Stimulated activated naive B cell treated with anti-CD40 and anti-IgM and Interleukin-4, amounts not matched to agents 10 μg/mL and 1 μg/mL and 100 μg/mL, for 72 hours (primary cell): ENCODE measurements at regions not wholly inside any gene's neighbourhood (a gene's known extent, or its start where the extent isn't known, plus 50 kb on each side); places are given as distances from the start of the nearest gene placed in this dataset.

Source experiments
- ATAC-seq, 2 donors: fragments of 150-1000 bp; cut with Tn5 transposase; replicated peaks; 2 replicates each; pipeline ENCODE4 v1.10.0; 2021; ENCODE audit warnings: moderate library complexity in 1 of 2
- DNase-seq: peaks from one replicate; pipeline ENCODE4 v3.0.0; 2021
- H3K27ac Mint-ChIP-seq: one replicate; pipeline ENCODE4 v1.8.0; 2022; ENCODE audit warnings: mild to moderate bottlenecking, mixed read lengths
- H3K27me3 Mint-ChIP-seq, 2 donors: one replicate each; pipeline ENCODE4 v1.8.0; 2022; ENCODE audit warnings: mixed read lengths in 2 of 2
- H3K36me3 Mint-ChIP-seq, 2 donors: one replicate each; pipeline ENCODE4 v1.8.0; 2022; ENCODE audit warnings: mixed read lengths in 2 of 2, mild to moderate bottlenecking in 1 of 2
- H3K4me1 Mint-ChIP-seq, 2 donors: one replicate each; pipeline ENCODE4 v1.8.0; 2022; ENCODE audit warnings: mixed read lengths in 2 of 2, mild to moderate bottlenecking in 1 of 2
- H3K4me3 Mint-ChIP-seq, 2 donors: one replicate each; pipeline ENCODE4 v1.8.0; 2022; ENCODE audit warnings: mild to moderate bottlenecking in 2 of 2, mixed read lengths in 2 of 2, moderate library complexity in 1 of 2
- H3K9me3 Mint-ChIP-seq, 2 donors: one replicate each; pipeline ENCODE4 v1.8.0; 2022; ENCODE audit warnings: mixed read lengths in 2 of 2, mild to moderate bottlenecking in 1 of 2

DNA sequence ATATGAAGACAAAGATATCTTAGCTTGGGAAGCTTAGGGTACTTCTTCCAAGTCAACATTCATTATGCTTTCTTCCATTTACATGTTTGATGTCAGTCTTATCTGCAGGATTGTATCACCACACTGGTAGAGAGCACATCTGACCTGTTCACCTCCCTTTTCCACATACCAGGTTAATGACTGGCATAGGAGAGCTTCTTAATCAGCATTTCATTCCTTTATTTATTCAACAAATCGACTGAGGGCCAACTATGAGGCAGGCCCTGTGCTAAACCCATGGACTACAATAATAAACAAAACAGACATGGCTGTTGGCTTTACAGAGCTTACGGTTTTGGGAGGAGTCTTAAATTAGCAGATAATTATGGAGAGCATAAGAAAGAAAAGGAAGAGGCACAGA, 378.1 kb upstream of the CDH11 start:
- no peak overlapping the region for H3K4me3 Mint-ChIP-seq

DNA sequence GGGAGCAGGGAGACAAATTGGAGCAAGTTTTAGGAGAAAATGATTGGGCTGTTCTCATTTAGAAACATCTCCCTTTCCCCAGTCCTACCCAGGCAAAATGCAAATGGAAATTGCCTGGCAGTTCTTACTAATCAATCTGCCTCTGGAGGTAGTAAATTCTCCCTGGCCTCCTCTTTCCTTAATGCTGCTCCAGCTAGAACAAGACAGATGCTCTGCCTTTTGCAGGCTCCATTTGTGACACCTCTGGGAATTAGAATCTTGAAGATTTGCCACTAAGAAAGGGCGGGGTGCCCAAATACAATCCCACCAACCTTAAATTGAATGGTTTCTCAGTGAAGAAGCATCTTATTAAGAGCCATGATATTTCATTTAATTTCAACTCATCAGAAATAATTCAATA, 377.7 kb upstream of the CDH11 start:
- Mint-ChIP-seq H3K4me1 (no peaks in the 10 kb centered on the region), H3K27ac (no peak overlapping the region)

More for the DNA sequence above, 378.1 kb upstream of the CDH11 start:
- peaks cover 0 to 2% of the 10 kb centered on the region in 2 donors for H3K9me3 Mint-ChIP-seq
- DNase-seq (no peak), ATAC-seq (no peak)
- no peaks in the 10 kb centered on the region for H3K36me3 Mint-ChIP-seq
- H3K4me1 Mint-ChIP-seq = no peaks in the 10 kb centered on the region
- no peak overlapping the region for H3K27ac Mint-ChIP-seq
- H3K27me3 Mint-ChIP-seq = no peaks in the 10 kb centered on the region

DNA sequence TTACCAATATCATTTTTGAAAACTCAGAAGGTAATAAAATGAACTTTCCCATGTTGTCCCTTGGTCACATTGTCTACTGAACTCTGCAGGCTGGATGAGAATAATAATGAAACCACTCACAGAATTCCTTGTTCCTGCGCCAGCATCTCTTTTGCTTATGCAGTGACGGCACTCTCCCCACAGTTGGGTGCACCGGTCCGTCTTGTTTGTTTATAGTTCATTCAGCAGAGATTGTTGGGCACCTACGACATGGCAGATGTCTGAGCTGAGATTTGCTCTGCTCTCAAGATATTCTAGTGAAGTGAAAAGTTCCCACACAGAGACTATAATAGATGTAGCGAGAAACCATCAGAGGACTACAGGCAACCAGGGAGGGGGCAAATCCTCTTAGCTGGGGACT, 375.7 kb upstream of the CDH11 start:
- H3K36me3 Mint-ChIP-seq = no peaks in the 10 kb centered on the region
- DNase-seq = no peak
- H3K27me3 Mint-ChIP-seq = no peaks in the 10 kb centered on the region

More for the DNA sequence above, 377.7 kb upstream of the CDH11 start:
- Mint-ChIP-seq H3K4me3 (no peak overlapping the region), H3K36me3 (no peaks in the 10 kb centered on the region), H3K9me3 (peaks cover 0 to 2% of the 10 kb centered on the region in 2 donors), H3K27me3 (no peaks in the 10 kb centered on the region)
- DNase-seq (no peak), ATAC-seq (no peak)

DNA sequence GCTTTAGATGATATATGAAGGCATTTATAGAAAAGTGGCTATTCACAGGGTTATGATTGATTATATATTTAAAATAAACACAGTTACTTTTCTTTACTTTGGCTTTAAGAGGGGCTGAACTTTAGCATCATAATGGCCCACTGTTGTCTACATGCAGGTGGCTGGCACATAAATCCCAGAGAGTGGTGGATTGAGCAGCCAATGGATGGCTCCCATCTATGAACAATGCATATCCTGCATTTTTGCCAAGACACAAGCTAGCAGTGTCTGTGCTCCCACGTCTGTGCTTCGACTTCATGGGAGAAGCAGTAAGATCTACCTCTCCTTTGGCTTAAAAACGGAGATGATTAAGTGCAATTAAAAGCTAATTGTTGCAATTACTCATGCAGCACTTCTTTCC, 373.2 kb upstream of the CDH11 start:
- H3K27me3 Mint-ChIP-seq = no peaks in the 10 kb centered on the region
- H3K4me1 Mint-ChIP-seq = no peaks in the 10 kb centered on the region
- H3K27ac Mint-ChIP-seq = no peak overlapping the region
- DNase-seq (no peak), ATAC-seq (no peak)
- H3K9me3 Mint-ChIP-seq = peaks cover 0 to 3% of the 10 kb centered on the region in 2 donors
- no peaks in the 10 kb centered on the region for H3K36me3 Mint-ChIP-seq
- no peak overlapping the region for H3K4me3 Mint-ChIP-seq

More for the DNA sequence above, 375.7 kb upstream of the CDH11 start:
- Mint-ChIP-seq H3K4me3 (no peak overlapping the region), H3K27ac (no peak overlapping the region), H3K9me3 (peaks cover 0 to 4% of the 10 kb centered on the region in 2 donors), H3K4me1 (no peaks in the 10 kb centered on the region)
- no peak for ATAC-seq

DNA sequence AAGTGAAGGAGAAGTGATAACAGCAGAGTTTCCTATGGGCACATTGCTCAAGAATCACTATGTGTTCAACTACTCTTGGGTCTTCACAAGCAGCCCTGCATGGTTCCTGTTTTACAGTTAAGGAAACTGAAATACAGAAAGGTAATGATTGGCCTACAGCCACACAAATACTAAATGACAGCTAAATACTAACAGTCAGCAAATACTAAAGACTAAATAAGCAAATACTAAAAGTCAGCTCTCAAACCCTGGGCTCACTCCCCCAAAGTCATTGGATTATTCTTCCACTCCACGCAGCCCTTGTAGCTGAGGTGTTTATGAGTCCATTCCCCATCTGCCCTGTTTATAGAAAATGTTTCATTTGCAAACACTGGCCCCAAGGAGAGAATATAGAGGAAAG, 372.7 kb upstream of the CDH11 start:
- H3K4me3 Mint-ChIP-seq = no peak overlapping the region
- H3K27me3 Mint-ChIP-seq = no peaks in the 10 kb centered on the region
- ATAC-seq (no peak), DNase-seq (no peak)
- peaks cover 0 to 3% of the 10 kb centered on the region in 2 donors for H3K9me3 Mint-ChIP-seq
- H3K4me1 Mint-ChIP-seq = no peaks in the 10 kb centered on the region
- H3K36me3 Mint-ChIP-seq = no peaks in the 10 kb centered on the region
- H3K27ac Mint-ChIP-seq = no peak overlapping the region

DNA sequence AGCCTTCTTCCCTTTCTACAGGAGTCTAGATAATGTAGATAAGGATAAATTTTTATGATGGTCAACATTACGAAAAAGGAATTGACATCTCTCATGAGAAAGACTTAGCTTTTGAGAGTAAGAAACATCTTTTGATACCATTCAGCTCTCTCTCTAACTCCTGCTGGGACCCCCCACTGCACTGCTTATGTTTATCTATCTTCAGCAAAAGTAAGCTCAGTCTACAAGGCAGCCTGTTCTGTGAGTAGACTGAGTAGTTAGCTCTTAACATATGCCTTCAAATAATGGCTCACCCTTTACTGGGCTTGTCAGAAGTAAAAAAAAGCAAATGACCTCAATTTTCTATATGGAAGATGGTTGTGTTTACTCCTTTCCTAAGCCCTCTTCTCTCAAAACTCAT, 372.2 kb upstream of the CDH11 start:
- no peaks in the 10 kb centered on the region for H3K4me1 Mint-ChIP-seq
- DNase-seq (no peak), ATAC-seq (no peak)
- H3K27me3 Mint-ChIP-seq = no peaks in the 10 kb centered on the region
- no peaks in the 10 kb centered on the region for H3K36me3 Mint-ChIP-seq
- H3K27ac Mint-ChIP-seq = no peak overlapping the region
- no peak overlapping the region for H3K4me3 Mint-ChIP-seq
- peaks cover 0 to 3% of the 10 kb centered on the region in 2 donors for H3K9me3 Mint-ChIP-seq

DNA sequence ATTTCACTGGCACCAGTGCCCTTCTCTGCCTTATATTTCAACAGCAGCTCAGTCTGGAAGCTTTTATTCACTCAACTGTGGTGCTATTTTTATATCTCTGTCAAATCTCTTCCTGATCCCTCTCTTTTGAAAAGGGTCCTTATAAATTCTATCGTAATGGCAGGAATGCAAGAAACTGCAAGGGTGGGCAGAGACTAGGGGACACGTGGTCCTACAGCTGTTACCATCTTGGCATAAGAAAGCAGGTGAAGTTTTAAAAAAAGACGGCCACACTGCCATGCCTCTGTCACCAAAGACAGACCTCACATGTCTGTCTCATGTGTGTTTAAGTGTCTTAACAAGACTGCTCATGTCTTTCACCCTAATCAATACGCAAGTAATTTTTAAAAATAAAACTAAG, 368.4 kb upstream of the CDH11 start:
- no peak for ATAC-seq
- Mint-ChIP-seq H3K4me1 (no peaks in the 10 kb centered on the region), H3K36me3 (no peaks in the 10 kb centered on the region), H3K4me3 (no peak overlapping the region), H3K27ac (no peak overlapping the region), H3K9me3 (peaks cover 7 to 8% of the 10 kb centered on the region in 2 donors), H3K27me3 (no peaks in the 10 kb centered on the region)
- DNase-seq = no peak

DNA sequence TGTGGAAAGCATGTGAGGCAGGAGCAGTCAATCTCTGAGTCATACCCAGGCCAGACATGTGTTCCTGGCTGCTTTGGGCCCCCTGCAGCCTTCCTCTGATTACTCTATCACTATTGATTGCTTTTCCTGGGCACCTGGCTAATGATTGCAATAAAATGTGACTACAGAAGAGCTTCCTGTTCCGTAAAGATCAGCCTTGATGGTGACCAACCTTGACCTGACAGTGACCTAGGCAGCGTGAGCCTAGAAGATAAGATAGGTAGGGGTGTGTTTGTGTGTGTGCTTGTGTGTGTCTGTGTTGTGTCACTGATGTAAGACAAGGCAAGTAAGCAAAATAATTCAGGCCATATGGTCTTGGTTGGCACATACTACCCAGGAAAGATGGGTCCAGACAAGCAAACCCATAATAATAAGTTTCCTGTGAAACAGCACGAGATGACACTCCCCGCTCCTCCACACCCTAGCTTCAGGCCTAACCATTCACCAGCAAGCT, 367.7 kb upstream of the CDH11 start:
- no peak for ATAC-seq
- H3K36me3 Mint-ChIP-seq = no peaks in the 10 kb centered on the region
- no peaks in the 10 kb centered on the region for H3K4me1 Mint-ChIP-seq

DNA sequence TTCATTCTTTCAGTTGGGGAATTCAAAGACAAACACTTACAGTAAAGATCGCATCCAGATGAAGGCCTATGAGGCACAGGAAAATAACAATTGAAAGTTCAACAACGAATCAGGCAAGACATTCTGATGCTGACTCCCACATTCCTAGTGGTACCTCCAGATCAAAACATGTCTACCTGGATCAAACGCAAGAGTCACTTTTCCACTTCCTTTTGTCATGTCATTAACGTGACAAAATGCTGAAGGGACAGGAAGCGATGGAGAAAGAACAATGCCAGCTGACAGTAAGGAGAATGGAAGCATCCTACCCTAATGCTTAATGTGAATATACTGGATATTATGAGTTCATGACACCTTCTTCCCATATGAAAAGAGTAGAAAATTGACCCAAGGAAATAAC, 365.4 kb upstream of the CDH11 start:
- H3K4me1 Mint-ChIP-seq = no peaks in the 10 kb centered on the region
- ATAC-seq (no peak), DNase-seq (no peak)
- no peak overlapping the region for H3K27ac Mint-ChIP-seq
- no peaks in the 10 kb centered on the region for H3K36me3 Mint-ChIP-seq
- H3K9me3 Mint-ChIP-seq = peaks cover 5 to 12% of the 10 kb centered on the region in 2 donors
- H3K27me3 Mint-ChIP-seq = no peaks in the 10 kb centered on the region
- H3K4me3 Mint-ChIP-seq = no peak overlapping the region

More for the DNA sequence above, 367.7 kb upstream of the CDH11 start:
- Mint-ChIP-seq H3K27ac (no peak overlapping the region), H3K27me3 (no peaks in the 10 kb centered on the region), H3K9me3 (peaks cover 7 to 8% of the 10 kb centered on the region in 2 donors), H3K4me3 (no peak overlapping the region)
- DNase-seq = no peak

DNA sequence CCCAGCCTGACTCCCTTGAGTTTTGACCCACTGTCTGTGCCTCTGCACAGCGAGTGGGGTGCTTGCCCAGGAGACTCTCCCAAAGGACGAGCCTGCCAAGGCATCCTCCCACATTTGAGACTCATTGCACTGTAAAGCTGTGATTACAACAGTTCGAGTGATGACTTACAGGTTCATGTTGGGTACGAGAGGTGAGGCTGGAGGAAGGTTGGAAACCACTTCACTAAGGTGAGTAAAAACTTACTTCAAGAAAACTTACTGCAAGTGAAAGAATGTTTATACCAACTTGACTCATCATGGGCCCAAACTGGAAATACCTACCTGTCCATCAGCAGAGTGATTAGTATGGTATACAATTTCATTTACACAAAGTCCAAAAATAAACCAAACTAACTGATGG, 360.1 kb upstream of the CDH11 start:
- ATAC-seq (no peak), DNase-seq (no peak)
- Mint-ChIP-seq H3K9me3 (peaks cover 4% of the 10 kb centered on the region in 2 donors), H3K36me3 (no peaks in the 10 kb centered on the region), H3K27ac (no peak overlapping the region), H3K4me3 (no peak overlapping the region), H3K27me3 (no peaks in the 10 kb centered on the region), H3K4me1 (no peaks in the 10 kb centered on the region)

DNA sequence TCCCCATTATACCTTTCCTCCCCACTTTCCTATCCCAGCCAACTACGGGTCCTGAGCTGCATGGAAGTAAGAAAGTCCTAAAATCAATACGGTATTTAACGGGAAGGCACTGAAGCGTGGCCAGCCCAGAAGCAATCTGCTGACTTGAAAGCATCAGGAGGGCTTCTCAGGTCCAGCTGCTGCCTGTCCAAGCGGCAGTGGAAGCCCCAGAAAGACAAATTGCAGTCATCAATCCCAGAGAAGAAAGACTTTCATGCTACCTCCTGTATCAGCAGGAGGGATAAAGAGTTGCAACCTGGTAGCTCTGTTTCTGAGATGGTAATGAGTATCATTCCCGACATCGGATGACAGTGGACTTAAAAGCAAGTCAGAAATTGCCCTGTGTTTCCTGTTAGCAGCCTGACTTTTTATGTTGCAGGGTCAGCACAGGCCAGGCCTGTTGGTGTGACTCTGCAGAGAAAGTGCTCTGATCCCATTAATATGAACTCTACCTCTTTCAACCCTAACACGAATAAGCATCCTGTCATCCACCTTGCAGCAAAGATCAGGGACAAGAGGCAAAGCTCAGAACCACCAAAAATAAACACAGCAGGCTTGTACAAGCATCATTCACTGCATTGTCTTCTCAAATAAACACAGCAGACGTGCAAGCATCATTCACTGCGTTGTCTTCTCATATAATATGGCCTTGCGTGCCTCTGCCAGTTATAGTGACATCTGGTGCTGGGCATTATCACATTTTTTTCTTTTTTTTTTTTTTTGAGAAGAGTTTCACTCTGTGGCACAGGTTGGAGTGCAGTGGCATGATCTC, 358.6 kb upstream of the CDH11 start:
- no peak for DNase-seq
- ATAC-seq = no peak
- Mint-ChIP-seq H3K4me1 (no peaks in the 10 kb centered on the region), H3K27me3 (no peaks in the 10 kb centered on the region), H3K36me3 (no peaks in the 10 kb centered on the region), H3K27ac (no peak overlapping the region), H3K9me3 (peaks cover 4% of the 10 kb centered on the region in 2 donors), H3K4me3 (no peak overlapping the region)

DNA sequence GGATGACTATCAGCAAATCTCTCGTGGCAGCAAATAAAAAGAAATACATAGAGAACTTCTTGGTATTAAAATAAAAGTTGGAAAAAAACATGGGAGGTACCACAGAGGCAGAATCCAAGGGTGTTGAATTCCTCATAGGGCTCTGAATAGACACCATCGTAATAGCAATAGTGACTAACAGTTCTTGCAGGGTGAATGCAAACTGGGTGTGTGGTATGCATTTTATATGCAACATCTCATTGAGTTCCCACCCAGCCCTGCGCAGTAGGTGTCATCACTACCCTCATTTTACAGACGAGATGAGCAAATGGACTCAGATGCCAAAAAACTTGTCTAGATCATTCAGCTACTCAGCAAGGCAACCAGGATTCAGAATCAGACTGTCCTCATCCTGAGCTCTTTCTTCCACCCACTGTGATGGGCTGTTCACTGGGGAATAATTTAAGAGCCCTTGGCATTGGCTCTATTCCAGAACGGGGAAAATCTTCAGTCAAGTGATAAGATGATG, 354.6 kb upstream of the CDH11 start:
- Mint-ChIP-seq H3K27me3 (no peaks in the 10 kb centered on the region), H3K9me3 (peaks cover 0 to 4% of the 10 kb centered on the region in 2 donors), H3K36me3 (no peaks in the 10 kb centered on the region), H3K4me3 (no peak overlapping the region), H3K4me1 (no peaks in the 10 kb centered on the region), H3K27ac (no peak overlapping the region)
- no peak for DNase-seq
- no peak for ATAC-seq

DNA sequence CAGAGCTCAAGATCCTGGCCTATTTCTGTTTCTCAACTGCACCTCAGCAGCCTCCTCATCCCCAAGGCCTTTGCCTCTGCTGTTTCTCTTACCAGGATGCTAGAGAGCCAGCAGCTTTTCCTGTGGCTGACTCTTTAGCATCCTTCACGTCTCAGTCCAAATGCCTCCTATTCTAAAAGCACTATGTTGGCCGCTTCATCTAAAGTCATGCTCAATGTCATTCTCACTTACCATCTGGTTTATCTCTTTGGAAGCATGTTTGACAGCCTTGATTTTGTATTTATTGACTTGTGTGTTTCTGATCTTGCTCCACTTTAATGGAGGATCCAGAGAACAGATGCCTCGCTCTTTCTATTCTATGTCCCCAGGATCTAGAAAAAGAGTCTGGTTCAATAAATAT, 351.8 kb upstream of the CDH11 start:
- H3K27me3 Mint-ChIP-seq = no peaks in the 10 kb centered on the region
- H3K36me3 Mint-ChIP-seq = no peaks in the 10 kb centered on the region
- H3K4me1 Mint-ChIP-seq = no peaks in the 10 kb centered on the region
- DNase-seq (no peak), ATAC-seq (no peak)
- no peak overlapping the region for H3K27ac Mint-ChIP-seq
- H3K9me3 Mint-ChIP-seq = peaks cover 0 to 2% of the 10 kb centered on the region in 2 donors
- H3K4me3 Mint-ChIP-seq = no peak overlapping the region

DNA sequence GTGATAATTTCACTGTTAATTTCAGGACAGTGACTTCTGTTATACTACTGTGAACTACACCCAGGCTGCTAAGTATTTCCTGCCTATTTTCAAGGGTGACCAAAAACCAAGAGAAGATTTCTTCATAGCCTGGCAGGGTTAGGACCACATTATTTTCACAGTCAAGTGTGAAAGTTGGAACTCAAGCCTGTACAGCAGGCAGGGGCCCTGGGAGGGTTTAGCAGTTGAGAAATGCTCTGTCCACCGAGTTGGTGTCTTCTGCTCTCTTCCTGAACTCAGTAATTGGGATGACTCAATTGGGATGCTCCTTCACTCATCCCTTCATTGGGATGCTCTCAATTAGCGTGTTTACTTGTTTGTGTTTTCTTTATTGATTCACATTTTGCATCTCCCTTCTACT, 347.3 kb upstream of the CDH11 start:
- peaks cover 0 to 1% of the 10 kb centered on the region in 2 donors for H3K9me3 Mint-ChIP-seq

DNA sequence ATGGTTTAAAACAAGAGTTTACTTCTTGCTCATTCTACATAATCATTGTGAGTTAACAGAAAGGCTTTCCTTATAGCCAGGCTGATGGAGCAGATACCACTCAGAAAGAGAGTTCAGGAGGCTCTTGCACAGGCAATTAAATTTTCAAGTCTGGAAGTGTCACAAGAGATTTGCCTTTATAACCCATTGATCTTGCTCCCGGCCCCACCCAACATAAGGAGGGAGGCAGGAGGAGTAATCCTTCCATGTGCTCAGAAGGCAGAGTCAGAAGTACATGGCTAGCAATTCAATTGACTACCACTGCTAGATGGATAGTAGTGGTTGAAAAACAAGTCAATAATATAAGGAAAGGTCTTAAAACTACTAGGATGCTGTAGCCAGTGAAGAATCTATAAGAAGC, 346.3 kb upstream of the CDH11 start:
- DNase-seq = no peak
- H3K4me3 Mint-ChIP-seq = no peak overlapping the region
- peaks cover 0 to 1% of the 10 kb centered on the region in 2 donors for H3K9me3 Mint-ChIP-seq
- no peaks in the 10 kb centered on the region for H3K36me3 Mint-ChIP-seq
- H3K27me3 Mint-ChIP-seq = no peaks in the 10 kb centered on the region
- no peak overlapping the region for H3K27ac Mint-ChIP-seq
- ATAC-seq = no peak
- no peaks in the 10 kb centered on the region for H3K4me1 Mint-ChIP-seq

More for the DNA sequence above, 347.3 kb upstream of the CDH11 start:
- no peaks in the 10 kb centered on the region for H3K36me3 Mint-ChIP-seq
- H3K4me3 Mint-ChIP-seq = no peak overlapping the region
- no peak overlapping the region for H3K27ac Mint-ChIP-seq
- DNase-seq = no peak
- H3K27me3 Mint-ChIP-seq = no peaks in the 10 kb centered on the region
- no peak for ATAC-seq
- no peaks in the 10 kb centered on the region for H3K4me1 Mint-ChIP-seq
